ENCODE measurements at regions not wholly inside any gene's neighbourhood (a gene's known extent, or its start where the extent isn't known, plus 50 kb on each side); places are given as distances from the start of the nearest gene placed in this dataset.

DNA sequence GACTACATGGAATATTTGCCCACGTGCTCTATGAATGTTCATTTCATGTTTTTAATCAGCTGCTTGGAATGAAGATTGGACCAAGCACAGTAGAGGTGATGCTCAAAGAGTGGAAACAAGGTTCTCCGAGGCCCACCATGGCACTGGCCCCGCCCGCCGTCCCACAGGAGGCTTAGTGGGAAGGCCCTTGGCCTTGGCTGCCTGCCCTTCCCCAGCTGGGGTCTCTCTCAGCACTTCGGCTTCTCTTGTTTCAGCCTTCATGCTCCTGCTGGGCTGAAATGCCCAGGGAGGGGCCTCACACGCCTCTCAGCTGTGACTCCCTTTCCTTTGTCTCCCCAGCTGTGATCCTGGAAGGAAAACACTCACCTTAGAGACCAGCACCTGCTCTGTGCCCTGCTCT lies 833.2 kb downstream of the GALR1 start:
- DNase-seq, result peak; percentile 65

DNA sequence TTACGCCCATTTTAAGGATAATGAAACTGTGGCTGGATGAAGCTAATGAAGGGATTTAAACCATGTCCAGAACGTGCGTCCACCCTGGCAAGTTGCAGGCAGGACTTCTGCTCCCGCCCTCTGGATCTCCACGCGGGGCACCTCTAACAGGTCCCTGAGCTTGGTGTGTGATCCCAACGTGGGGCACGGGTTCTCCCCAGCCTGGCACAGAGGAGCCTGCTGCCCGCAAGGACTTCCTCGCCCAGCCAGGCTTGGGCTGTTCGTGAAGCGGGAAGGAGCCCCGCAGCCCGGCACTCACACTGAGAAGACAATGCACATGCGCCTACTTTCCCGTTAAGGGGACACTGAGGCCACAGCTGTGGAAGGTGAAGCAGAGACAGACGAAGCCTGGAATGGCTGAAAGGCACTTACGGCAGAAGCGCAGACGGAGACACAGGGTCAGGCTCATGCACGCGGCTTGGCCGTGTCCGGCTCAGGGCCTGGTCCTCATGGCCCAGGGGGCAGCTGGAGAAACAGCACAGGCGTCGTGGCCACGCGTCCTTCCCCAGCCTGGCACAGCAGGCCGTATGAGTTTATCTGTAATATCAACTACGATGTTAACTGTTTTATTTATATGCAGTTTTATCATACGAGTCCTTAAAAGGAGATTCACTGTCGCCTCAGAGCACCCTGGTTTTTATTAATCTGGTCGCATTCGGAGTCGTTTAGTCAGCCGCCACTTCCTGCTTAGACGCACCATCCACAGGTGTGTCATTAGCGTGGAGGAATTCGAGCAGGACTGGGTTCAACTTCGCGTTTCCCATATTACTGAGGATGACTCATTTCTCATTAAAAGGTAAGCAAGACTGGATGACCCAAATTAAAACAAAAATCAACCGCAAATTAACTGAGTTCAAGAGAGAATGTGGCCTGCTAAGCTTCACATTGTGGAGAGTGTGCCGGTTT lies 835.9 kb downstream of the GALR1 start:
- DNase-seq, result no peak

DNA sequence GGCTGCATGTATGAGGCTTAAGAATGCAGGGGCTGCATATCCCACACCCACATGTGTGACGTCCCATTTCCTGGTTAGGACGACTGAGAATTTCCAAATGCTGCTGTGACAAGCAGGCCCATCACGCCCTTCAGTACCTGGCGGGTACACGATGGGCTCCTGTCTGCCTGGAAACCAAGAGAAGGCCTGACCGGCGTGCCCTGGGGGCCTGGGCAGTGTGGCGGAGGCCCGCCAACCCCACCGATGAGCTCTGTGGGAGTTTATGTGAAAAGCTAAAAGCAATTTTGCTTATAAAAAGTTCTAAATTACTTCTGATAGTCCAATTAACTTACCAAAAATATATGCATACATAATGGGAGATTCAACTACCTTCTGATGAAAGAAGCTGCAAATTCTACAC lies 837.3 kb downstream of the GALR1 start:
- no peak for DNase-seq

DNA sequence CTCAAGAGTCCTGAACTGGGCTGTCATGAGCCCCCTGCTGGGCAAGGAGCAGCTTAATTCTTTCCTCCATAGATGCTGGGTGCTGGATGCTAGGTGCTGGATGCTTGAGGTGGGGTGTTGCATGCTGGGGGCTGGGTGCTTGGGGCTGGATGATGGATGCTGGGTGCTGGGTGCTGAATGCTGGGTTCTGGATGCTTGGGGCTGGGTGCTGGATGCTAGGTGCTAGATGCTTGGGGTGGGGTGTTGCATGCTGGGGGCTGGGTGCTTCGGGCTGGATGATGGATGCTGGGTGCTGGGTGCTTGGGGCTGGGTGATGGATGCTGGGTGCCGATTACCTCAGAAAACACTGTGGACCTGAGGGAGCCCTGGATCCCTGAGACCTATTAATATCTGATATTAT lies 837.7 kb downstream of the GALR1 start:
- DNase-seq, result no peak

DNA sequence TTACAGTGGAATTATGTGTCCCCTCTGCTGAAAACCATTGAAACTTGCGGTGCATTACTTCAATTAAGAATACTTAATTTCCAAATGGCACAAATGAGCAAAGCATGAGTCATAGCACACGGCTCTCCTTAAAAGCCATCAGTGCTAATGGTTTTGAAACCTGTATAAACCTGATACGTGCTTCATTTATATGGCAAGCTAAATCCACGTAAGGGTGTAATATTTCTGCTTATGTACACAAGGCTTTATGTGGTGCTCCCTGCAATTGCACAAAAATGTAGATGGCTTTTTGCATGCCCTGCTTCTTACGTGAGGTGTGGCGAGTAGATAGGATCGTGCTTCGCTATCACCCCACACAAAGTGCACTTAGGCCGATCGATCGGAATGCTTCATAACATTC lies 840.9 kb downstream of the GALR1 start:
- DNase-seq, result peak; percentile 50

DNA sequence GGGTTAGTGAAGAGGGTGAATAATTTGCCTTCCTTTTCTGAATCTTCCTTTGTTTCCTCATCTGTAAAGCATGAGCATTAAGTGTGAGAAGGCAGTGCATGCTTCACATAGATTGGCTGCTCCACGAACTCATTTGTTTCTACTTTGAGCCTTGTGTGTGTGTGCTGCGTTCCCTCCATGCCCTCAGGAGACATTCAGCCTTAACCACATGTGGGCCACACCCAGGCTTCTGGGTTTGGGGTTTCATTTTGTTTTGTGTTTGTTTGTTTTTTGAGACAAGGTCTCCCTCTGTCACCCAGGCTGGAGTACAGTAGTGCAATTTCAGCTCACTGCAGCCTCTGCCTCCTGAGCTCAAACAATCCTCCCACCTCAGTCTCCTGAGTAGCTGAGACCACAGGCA lies 843.3 kb downstream of the GALR1 start:
- DNase-seq, result no peak

DNA sequence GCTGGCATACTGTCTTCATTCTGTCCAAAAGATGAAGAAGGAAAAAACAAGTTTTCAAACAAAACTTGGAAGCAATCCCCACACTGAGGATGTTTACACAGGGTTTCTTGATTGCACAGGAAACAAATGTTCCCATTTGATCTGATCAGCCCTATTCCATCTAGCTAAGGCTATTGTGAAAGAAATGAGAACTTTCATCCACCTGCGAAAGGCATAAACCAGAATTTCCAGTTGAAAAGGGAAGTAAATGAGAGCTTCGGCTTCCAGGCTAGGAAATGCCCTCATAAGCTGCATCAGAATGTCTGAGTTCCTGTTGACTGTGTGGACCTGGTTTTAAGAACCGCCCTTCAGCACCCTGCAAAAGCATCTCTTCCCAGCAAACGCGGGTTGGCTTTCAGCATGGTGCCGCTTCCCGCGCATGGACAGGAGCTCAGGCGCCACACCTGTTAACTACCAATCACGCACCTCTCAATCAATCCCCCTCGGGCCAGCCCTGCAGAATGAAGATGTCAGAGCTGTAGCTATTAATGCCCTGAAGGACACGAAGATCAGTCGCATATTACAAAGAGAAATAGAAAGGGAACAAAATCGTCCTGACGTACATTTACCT lies 850.4 kb downstream of the GALR1 start:
- no peak for DNase-seq

DNA sequence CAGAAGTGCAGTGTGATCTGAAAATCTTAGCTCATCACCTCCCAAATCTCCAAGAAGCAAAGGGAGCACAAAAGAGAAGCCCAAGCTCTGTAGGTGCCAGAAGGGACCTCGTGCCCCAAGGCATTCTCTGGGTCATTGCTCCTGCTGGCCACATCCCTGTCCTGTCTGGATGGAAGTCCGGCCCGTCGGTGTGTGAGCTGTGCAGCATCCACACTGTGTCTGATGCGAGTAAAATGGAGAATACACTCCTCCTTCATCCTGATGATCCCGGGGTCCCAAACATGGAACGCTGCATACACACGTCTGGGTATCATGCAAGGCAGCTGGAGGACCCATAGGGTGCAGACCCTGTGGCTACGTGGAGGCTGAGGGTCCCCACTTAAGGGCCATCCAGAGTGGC lies 851.4 kb downstream of the GALR1 start:
- DNase-seq, result no peak

DNA sequence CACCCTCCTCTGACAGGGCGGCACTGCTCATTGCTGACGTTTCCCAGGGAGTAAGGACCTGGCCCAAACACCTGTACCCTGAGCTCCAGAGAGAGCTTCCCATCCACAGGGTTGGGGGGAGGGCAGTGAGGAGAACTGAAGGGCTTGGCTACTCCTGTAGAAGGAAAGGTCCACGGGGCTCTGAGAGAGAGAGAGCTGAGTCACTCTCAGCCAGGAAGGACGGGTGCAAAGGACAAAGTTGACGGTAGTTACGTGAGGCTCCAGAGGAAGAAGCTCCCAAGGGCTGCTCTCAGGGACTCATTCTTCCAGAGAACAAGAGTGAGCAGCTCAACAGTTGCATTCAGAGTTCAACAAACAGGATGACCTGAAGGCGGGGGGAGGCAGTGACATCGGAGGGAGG lies 852.5 kb downstream of the GALR1 start:
- DNase-seq, result no peak

DNA sequence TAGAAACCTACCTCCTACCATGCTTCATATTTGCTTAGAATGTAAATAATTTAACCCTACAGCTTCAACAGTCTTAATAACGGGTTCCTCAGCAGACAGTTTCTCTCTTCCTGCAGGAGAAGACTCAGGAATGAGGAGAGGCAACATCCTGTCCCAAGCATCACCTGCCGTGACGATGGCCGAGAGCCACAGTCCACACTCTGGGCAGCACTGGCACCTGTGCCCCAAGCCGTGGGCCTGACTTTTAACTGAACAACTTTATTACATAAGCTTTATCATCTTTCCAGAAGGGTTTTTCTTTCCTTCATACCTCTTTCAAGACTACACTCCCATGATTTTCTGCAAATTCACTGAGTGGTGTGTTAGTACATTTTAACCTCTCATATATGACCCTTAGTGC lies 856.0 kb downstream of the GALR1 start:
- DNase-seq, result no peak

DNA sequence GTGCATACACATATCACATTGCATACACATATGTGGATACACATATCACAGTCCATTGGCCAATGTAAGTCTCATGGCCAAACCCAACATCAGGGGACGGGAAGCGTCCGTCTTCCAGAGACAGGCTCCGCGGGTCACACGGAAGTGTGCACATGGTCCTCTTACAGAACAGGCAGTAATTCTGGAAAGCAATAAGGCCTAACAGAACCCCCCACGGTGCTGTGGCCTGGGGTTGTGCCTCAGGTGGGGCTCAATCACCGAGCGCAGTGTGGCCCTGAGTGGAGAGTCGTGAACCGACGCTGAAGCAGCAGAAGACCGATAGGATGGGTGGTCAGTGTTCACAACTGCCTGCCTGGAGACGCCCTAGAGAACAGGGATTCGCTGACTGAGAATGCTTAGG lies 857.3 kb downstream of the GALR1 start:
- no peak for DNase-seq

DNA sequence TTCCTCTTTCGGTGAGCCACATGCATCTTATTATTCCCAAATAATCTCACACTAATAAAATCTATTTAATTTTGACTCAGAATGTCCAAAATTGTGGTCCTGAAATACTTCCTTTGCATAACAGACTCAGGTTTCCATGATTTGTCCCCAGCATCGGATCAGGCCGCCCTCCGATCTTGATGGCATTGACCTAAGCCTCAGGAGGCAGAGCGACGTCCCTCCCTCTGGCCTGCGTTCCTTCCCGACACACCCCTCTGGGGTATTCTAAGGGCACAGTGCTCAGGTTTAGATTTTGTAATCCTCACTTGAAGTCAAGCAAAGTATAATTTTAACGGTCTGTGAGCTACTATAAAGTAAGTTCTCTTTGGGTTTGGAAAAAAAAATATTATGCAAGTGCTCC lies 857.7 kb downstream of the GALR1 start:
- DNase-seq, result no peak

DNA sequence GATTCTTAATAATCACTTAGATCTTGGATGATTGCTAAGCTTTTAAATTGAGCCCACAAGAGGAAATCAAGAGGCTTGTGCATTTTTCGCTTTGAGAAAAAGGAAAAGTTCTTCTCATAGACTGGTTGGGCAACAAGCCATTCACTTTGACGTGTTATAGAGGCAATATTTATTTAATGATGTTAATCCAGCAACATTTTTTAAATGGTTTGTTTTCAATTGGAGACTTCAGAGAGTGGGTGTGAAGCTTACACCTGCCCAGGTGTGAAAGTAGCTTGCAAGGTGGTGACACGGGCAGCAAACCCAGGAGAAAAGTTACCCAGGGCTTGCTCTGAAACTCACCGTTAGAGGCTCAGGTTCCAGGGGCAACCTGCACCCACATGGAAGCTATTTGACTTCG lies 858.9 kb downstream of the GALR1 start:
- DNase-seq, result no peak

DNA sequence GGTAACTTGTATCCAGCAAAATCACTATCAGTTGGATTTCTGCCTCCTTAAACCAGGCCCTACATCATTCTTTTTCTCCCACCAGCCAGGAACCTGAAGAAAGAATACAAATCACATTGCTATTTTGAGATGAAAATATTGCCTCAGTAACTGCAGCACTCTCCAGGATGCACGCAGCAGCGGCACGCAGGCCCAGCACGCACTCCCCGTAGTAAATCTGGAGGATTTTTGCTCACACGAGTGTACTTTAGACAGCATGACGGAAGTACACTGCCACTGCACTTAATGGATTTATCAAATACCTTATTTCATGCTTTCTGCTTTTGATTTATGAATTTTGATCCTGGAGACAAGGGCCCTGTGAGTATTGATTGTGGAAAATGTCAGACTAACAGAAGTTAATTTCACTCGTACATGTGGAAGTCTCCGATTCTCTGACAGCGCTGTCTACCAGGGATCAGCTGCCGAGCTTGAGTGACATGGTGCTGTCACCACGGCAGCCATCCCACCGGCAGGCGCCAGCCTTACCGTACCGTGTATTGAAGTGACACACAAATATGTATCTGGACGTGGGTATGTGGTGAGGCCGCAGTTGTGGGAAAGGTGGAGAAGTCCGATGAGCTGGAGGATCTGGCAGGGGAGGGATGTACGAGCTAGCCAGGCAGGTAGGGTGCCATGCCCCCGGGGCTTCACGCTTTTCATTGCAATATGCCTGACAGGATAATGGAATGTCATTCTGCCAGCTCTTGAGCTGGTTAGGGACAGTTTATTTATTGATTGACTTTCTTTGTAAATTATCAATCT lies 863.7 kb downstream of the GALR1 start:
- DNase-seq, result no peak

DNA sequence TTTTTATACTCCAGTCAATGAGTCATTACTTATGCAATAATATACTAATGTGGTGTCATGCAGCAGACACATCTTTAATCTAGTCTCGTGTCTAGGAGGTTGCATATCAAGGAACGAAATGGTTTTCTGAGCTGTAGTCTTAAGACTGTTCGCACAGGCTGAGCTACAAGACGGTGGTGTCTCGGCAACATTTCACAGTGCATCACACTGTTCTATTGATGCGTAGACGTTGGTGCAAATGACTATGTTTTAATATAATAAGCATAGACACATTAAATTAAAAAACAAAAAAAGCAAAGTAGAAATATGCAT lies 864.2 kb downstream of the GALR1 start:
- no peak for DNase-seq

DNA sequence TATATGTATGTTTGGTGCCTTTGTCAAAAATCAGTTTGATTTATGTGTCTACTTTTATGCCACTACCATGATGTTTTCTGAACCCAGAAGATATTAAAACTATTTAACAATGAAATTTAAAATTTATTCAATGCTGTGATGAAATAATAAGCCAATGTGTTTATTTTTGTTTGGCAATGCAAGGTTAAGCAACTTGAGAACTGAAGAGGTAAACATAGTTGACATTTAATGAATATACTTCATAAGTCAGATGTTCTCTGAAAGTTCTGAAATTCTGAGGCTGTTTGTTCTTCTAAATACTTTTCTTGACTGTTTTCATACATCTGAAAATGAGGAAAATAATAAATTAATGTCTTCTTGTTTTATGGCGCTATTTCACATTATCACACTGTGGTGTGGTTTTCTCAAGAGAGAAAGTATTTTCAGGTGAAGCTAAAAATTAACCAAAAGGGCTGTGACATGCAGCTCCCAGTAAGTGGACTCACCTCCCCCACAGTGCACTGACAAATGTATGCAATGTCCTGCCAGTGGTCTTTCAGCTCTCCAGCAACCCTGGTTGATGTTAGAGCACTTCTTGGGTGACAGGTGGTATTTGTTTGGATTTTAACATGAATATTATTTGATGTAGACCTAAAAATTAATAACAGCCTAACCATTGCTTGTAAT lies 863.6 kb upstream of the SALL3 start:
- no peak for DNase-seq

DNA sequence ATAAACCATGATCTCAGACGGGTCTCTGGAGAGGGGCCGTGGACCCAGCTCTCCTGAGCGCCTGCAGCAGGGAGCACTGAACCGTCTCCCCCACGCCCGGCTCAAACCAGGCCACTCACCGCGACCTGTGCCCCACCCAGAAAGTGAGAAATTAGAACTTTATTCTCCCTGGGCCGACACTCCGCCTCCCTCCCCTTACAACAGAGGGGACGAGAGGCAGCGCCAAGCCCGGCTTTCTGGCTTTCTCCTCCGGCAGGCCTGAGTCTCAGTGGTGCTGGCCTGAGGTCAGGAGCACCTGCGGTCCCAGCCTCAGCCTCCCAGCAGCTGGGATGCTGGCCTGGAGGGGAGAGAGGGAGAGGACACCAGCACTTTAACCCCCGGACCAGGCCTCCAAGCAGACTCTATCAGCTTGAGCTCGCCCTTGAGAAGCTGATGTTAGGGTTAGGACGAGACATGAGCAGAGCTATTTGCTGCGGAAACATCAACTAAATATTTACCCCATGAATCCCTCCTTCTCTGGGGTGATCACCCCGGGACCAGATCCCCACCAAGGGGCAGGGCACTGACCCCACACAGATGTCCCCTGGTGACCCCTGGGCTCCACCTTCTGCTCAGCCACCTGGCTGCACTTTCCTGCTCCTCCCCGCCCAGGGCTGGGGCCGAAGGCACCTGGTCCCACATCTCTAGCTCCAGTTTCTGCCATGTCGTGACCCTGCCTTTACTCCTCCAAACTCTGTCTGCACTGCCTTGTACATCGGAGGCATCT lies 856.3 kb upstream of the SALL3 start:
- no peak for DNase-seq

DNA sequence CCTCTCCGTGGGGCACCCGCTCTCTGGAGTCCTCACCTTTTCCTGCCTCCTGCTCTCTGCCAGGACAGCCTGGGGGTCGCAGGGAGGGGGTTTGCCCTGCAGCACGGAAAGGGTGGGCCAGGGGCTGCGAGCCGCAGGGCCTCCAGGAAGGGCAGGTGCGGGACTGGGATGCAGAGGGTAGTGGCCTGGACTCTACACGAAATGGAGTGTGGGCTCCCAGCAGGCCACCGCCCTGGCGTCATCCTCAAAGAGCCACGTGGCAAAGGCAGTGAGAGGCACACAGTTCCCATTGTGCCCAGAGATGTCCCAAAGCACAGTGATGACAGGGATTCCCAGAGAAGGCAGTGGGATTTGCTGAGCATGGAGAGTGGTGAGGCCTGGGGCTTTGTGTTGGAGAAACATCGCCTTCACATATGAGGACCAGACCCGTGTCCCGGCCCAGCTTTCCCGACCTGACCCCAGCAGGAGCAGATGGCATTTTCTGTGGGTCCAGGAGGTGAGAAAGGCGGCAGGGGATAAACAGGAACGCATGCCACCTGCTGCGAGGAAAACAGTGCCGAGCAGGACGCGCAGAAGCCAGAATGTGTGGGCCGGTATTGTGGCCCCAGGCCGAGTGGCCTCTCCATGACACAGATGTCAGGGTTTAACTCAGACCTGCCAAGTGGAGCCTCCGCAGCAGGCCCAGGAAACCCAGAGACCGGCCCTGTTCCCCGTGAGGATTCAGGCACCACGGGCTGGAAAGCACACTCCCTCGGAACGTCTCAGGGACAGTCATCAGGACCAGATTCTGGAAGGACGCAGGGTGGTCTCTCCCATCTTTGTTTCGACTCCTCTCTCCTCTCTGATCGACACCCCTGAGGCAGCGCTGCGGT lies 855.5 kb upstream of the SALL3 start:
- no peak for DNase-seq

DNA sequence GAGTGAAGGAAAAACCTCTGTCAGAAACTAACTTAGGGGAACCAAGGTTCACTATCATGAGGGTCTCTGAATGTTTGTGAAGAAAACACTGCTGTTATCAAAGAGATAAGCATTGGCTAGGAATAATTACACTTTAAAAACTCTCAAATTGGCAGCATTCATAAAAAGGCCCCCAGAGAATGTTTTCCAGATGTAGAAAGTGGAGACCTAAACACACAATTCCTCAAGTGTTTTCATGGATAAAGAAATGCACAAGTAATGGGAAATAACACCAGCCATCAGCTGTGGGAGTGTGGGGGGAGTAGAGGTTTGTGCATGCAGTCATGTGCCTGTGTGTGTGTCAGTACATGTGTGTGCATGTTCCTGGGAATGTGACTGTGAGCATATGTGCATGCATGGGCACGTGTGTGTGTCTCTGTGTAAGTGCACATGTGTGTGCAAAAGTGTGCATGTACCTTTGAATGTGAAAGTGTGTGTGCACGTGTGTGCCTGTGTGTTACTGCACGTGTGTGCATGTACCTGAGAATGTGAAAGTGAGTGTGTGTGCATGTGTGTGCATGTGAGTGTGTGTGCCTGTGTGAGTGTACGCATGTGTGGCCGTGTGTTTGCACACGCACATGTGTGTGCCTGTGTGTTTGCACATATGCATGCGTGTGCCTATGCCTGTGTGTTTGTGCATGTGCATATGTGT lies 854.3 kb upstream of the SALL3 start:
- no peak for DNase-seq

DNA sequence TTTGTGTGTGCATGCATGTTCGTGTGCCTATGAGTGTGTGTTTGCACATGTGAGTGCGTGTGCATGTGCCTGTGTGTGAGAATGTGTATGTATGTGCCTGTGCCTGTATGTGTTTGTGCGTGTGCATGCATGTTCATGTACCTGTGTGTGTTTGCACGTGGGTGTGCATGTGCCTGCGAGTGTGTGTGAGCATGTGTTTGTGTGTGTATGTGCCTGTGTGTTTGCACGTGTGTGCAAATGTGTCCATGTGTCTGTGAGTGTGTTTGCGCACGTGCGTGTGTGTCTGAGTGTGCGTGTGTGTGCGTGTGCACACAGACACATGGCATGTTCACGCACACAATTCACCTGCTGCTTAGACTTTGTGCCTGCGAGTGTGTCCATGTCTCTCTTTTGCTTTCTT lies 853.5 kb upstream of the SALL3 start:
- DNase-seq, result no peak

DNA sequence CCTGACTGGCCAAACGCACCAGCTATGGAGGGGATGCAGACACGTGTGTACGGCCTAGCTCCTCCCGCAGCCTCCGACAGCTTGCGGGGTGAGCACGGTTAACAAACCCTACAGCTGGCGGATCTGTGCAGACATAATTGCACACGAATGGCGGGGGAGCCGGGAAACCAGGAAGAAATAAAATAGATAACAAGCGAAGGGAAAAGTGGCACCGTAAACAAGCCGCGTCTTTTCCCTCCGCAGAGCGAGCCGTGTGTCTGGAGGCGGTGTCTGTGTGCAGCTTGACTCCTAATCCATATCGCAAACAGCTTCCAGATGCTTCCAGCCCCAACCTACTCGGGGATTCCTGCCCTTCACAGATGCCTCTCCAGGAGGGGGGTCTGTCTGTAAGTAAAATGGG lies 853.1 kb upstream of the SALL3 start:
- DNase-seq, result no peak

Data from NCI-H2171 treated with DMSO at 0.1 percent for 48 hours (cell line).